ENCODE measurements at regions not wholly inside any gene's neighbourhood (a gene's known extent, or its start where the extent isn't known, plus 50 kb on each side); places are given as distances from the start of the nearest gene placed in this dataset.

GRCh38 chr13:74730556-74731331 is 596.5 kb upstream of the KLF12 start:
- TF ChIP-seq CTCF (IDR thresholded peaks at IDR 0.05) (no peak), POLR2AphosphoS5 (IDR thresholded peaks at IDR 0.05) (no peak), EP300 (IDR thresholded peaks at IDR 0.05) (no peak), POLR2A (IDR thresholded peaks at IDR 0.05) (no peak)

Measured in gastroesophageal sphincter (tissue), 3 donors.